ENCODE measurements at regions not wholly inside any gene's neighbourhood (a gene's known extent, or its start where the extent isn't known, plus 50 kb on each side); places are given as distances from the start of the nearest gene placed in this dataset.

- Histone ChIP-seq H3K79me2 (ENCODE audit: insufficient read depth, low read length) (no peaks in the 10 kb centered on the region), H3K9ac (ENCODE audit: extremely low read depth, insufficient read length, low read length) (no peak overlapping the region), H2BK12ac (ENCODE audit: insufficient read length, low read depth, low read length) (no peak overlapping the region), H4K5ac (ENCODE audit: insufficient read length, low read depth, low read length) (no peak overlapping the region), H3K14ac (ENCODE audit: insufficient read depth, low read length) (no peak overlapping the region; the same call in 1 of the 2 replicates), H3K23ac (ENCODE audit: insufficient read length, low read depth, low read length) (no peak overlapping the region), H3K79me1 (ENCODE audit: insufficient read depth, low read depth, low read length, poor library complexity, severe bottlenecking) (no peaks in the 10 kb centered on the region), H3T11ph (ENCODE audit: low read length) (no peak overlapping the region), H3K4ac (ENCODE audit: low read depth, low read length) (no peak overlapping the region), H3K4me1 (ENCODE audit: insufficient read depth, low read length) (no peaks in the 10 kb centered on the region), H2BK20ac (ENCODE audit: low read depth, low read length, poor library complexity, severe bottlenecking) (no peak overlapping the region), H3K27ac (ENCODE audit: insufficient read length, low read depth, low read length) (no peak overlapping the region), H2BK120ac (ENCODE audit: low read depth, low read length, poor library complexity, severe bottlenecking) (no peak overlapping the region), H3K27me3 (ENCODE audit: insufficient read depth, low read length) (no peaks in the 10 kb centered on the region), H3K4me2 (ENCODE audit: insufficient read depth, insufficient read length, low read length) (no peak overlapping the region), H3K18ac (ENCODE audit: insufficient read length, low read depth, low read length) (no peak overlapping the region), H2BK15ac (ENCODE audit: low read depth, low read length) (no peak overlapping the region), H3K9me3 (ENCODE audit: control insufficient read depth, low read depth, low read length) (no peaks in the 10 kb centered on the region), H4K8ac (replicated peaks; ENCODE audit: insufficient read length, low read depth, low read length) (no peak overlapping the region), H4K20me1 (ENCODE audit: control insufficient read depth, insufficient read depth, insufficient read length) (no peaks in the 10 kb centered on the region), H2AK5ac (ENCODE audit: insufficient read length, low read length) (no peak overlapping the region), H3K56ac (ENCODE audit: insufficient read length, low read depth, low read length) (no peak overlapping the region), H2AFZ (ENCODE audit: low read length) (no peak overlapping the region), H2BK5ac (ENCODE audit: insufficient read length, low read length) (no peak overlapping the region), H3K23me2 (ENCODE audit: insufficient read length, low read depth, low read length, poor library complexity, severe bottlenecking) (no peaks in the 10 kb centered on the region), H4K91ac (ENCODE audit: insufficient read length, low read depth, low read length) (no peak overlapping the region)
- no peaks in the 10 kb centered on the region for H3K27me3 Mint-ChIP-seq (ENCODE audit: low read depth)
- peaks cover 4% of the 10 kb centered on the region in 2 experiments; a peak in 3 of 4 replicates for H3K4me1 Mint-ChIP-seq
- no peak for DNase-seq
- no CpG with 5 or more reads among the region's 3 CpGs for WGBS (ENCODE audit: extremely low coverage, insufficient read length, low lambda C conversion rate)
- no peak for TF ChIP-seq CTCF (conservative IDR thresholded peaks at IDR 0.05)
- no peaks in the 10 kb centered on the region for H3K9me3 Mint-ChIP-seq
- no peaks in the 10 kb centered on the region for H3K36me3 Mint-ChIP-seq (ENCODE audit: insufficient read depth in 1 of 3, low read depth in 3 of 3)
- no peak overlapping the region for H3K27ac Mint-ChIP-seq
- H3K4me3 Mint-ChIP-seq, result no peak overlapping the region
Observed at GRCh38 chr5:110366716-110367115, 359.8 kb downstream of the TMEM232 start.

Data from H9 (cell line).